Adrenal gland (tissue), 9 donors: ENCODE measurements at regions not wholly inside any gene's neighbourhood (a gene's known extent, or its start where the extent isn't known, plus 50 kb on each side); places are given as distances from the start of the nearest gene placed in this dataset.

ENCODE experiments used
- DNase-seq, 7 donors: peaks; one replicate each; pipeline ENCODE4 v3.0.0-alpha.2; 2019 to 2020
- H3K27ac ChIP-seq, 5 donors: fragments of 200-600 bp; sonication (generic) in 4 of 5; 1 replicate in 3 of 5; 2 replicates in 2 of 5; pipeline versions ENCODE4 v1.5.1 to v1.8.0; 2016 to 2020; ENCODE audit warnings: mild to moderate bottlenecking in 1 of 5
- H3K27me3 ChIP-seq: fragments of 200-600 bp; 2 replicates; pipeline ENCODE4 v1.8.0; 2021
- H3K36me3 ChIP-seq, 2 donors: fragments of 200-600 bp; replicated peaks in 1 of 2; 1 replicate in 1 of 2; 2 replicates in 1 of 2; pipeline versions ENCODE4 v1.5.1 to v1.8.0; 2018 to 2022
- H3K4me1 ChIP-seq, 2 donors: fragments of 200-600 bp; replicated peaks in 1 of 2; 1 replicate in 1 of 2; 2 replicates in 1 of 2; pipeline versions ENCODE4 v1.5.1 to v1.8.0; 2018 to 2021
- H3K4me3 ChIP-seq, 4 donors: fragments of 200-600 bp; sonication (generic) in 3 of 4; one replicate each; pipeline ENCODE4 v1.5.1; 2016 to 2018
- H3K9me3 ChIP-seq, 3 donors: fragments of 200-600 bp; sonication (generic) in 1 of 3; replicated peaks in 1 of 3; 1 replicate in 2 of 3; 2 replicates in 1 of 3; pipeline versions ENCODE4 v1.5.1 to v1.8.0; 2016 to 2021
- CTCF ChIP-seq, 6 experiments: fragments of 450-650 bp in 4 of 6; fragments of 200-600 bp in 2 of 6; sonication (generic) in 1 of 6; IDR thresholded peaks; 1 replicate in 5 of 6; 2 replicates in 1 of 6; pipeline versions ENCODE4 v1.5.1 to v1.8.0; 2016 to 2021; ENCODE audit warnings: antibody characterized with exemption in 6 of 6, mild to moderate bottlenecking in 2 of 6, moderate library complexity in 1 of 6
- POLR2A ChIP-seq, 2 donors: fragments of 450-650 bp; IDR thresholded peaks; one replicate each; pipeline ENCODE4 v1.6.1; 2017; ENCODE audit warnings: antibody characterized with exemption in 2 of 2, mild to moderate bottlenecking in 2 of 2, moderate library complexity in 1 of 2
- WGBS, 4 donors: extraction: QIAGEN DNeasy Blood & Tissue Kit in 2 of 4; methylation state at CpG; one replicate each; pipeline versions ENCODE4 v1.1.5 to v1.1.7; 2013 to 2017; 5-methylcytosine and 5-hydroxymethylcytosine counted together
- intact Hi-C, 2 donors: fragments of 100-400 bp; cut with DNase I; formaldehyde crosslinking; loops; one replicate each; pipeline versions ENCODE4 v1.14.1 to v1.15.0; 2022 to 2023
- donor health status: healthy with polysubstance abuse.
- donor health status: Bipolar disorder and iron deficiency.
- donor health status: DM: yes; HTN: yes; CAD: no.
- donor health status: DM: no; HTN: no; CAD: no.
- donor health status: DM: no; HTN: no; CAD: no.

- intact Hi-C loops: no loop called here
- DNase-seq: no peak
Measured at GRCh38 chr12:115571027-115571426, 706.5 kb downstream of the MED13L start.

GRCh38 chr12:115570069-115570777 lies 707.3 kb downstream of the MED13L start:
- no peaks in the 10 kb centered on the region for H3K36me3 ChIP-seq
- H3K9me3 ChIP-seq: no peaks in the 10 kb centered on the region
- intact Hi-C loops: no loop called here
- H3K27me3 ChIP-seq: no peaks in the 10 kb centered on the region
- WGBS, 4 donors: 79 to 94% (median 88%) methylated on average over 23 to 27 of the region's 27 CpGs
- no peak overlapping the region for H3K4me3 ChIP-seq
- no peak for TF ChIP-seq POLR2A (IDR thresholded peaks at IDR 0.05)
- TF ChIP-seq CTCF (IDR thresholded peaks at IDR 0.05): no peak
- no peak overlapping the region for H3K27ac ChIP-seq
- no peak for DNase-seq
- H3K4me1 ChIP-seq: no peaks in the 10 kb centered on the region

More at GRCh38 chr12:115571027-115571426, 706.5 kb downstream of the MED13L start:
- WGBS, 4 donors: 91 to 100% (median 92%) methylated on average over 2 of the region's 2 CpGs
- Histone ChIP-seq H3K4me1 (no peaks in the 10 kb centered on the region), H3K27me3 (no peaks in the 10 kb centered on the region), H3K36me3 (no peaks in the 10 kb centered on the region), H3K9me3 (no peaks in the 10 kb centered on the region), H3K4me3 (no peak overlapping the region), H3K27ac (no peak overlapping the region)
- TF ChIP-seq POLR2A (IDR thresholded peaks at IDR 0.05): no peak
- no peak for TF ChIP-seq CTCF (IDR thresholded peaks at IDR 0.05)

GRCh38 chr12:115569345-115570068 lies 708.0 kb downstream of the MED13L start:
- WGBS, 4 donors: 73 to 77% (median 76%) methylated on average over 9 of the region's 9 CpGs
- Histone ChIP-seq H3K27me3 (no peaks in the 10 kb centered on the region), H3K27ac (no peak overlapping the region), H3K4me3 (no peak overlapping the region), H3K4me1 (no peaks in the 10 kb centered on the region), H3K36me3 (no peaks in the 10 kb centered on the region), H3K9me3 (no peaks in the 10 kb centered on the region)
- DNase-seq: peak in 1 of 7 donors; percentile 53
- TF ChIP-seq POLR2A (IDR thresholded peaks at IDR 0.05) (no peak), CTCF (IDR thresholded peaks at IDR 0.05) (no peak)
- intact Hi-C loops: no loop called here

- DNase-seq: no peak
- no peaks in the 10 kb centered on the region for H3K27me3 ChIP-seq
- TF ChIP-seq CTCF (IDR thresholded peaks at IDR 0.05) (no peak), POLR2A (IDR thresholded peaks at IDR 0.05) (no peak)
- WGBS, 4 donors: 81 to 89% (median 83%) methylated on average over 5 of the region's 5 CpGs
- no peak overlapping the region for H3K4me3 ChIP-seq
- intact Hi-C loops: no loop called here
- H3K4me1 ChIP-seq: no peaks in the 10 kb centered on the region
- no peaks in the 10 kb centered on the region for H3K9me3 ChIP-seq
- no peak overlapping the region for H3K27ac ChIP-seq
- H3K36me3 ChIP-seq: no peaks in the 10 kb centered on the region
Measured at GRCh38 chr12:115558281-115558680, 719.2 kb downstream of the MED13L start.
